Endothelial cell of umbilical vein (primary cell): ENCODE measurements at regions not wholly inside any gene's neighbourhood (a gene's known extent, or its start where the extent isn't known, plus 50 kb on each side); places are given as distances from the start of the nearest gene placed in this dataset.

Experiments
- BruUV-seq: library from RNA; stranded (reverse); fragments of 400-500 nt; replicated peaks from 2 replicates; lab custom pipeline; 2021; lab: Mats Ljungman, UMichigan
- CTCF ChIA-PET: fragments of 300-600, 350-600 bp; sonication (Branson Sonifier 250); formaldehyde crosslinking; loops from one replicate; lab custom pipeline; 2021; ENCODE audit warnings: antibody characterized with exemption, inconsistent platforms; lab: Charles Lee
- POLR2A ChIA-PET: fragments of 300-600, 350-600 bp; sonication (Branson Sonifier 250); formaldehyde crosslinking; loops from one replicate; lab custom pipeline; 2021; ENCODE audit warnings: antibody characterized with exemption, inconsistent platforms; lab: Charles Lee
- DNase-seq: peaks from one replicate; pipeline ENCODE4 v3.0.0-alpha.2; 2011; ENCODE audit warnings: low read depth, low spot score
- FAIRE-seq: peaks from 2 replicates; lab custom pipeline; 2011; peaks lifted over from hg19 to GRCh38; lab: Jason Lieb, UNC
- H2AFZ ChIP-seq: 2 replicates; pipeline ENCODE4 v1.6.0; 2012; ENCODE audit warnings: low read depth, low read length, control low read depth, inconsistent platforms
- H3K27ac ChIP-seq: 2 replicates; pipeline ENCODE4 v1.5.1; 2011; ENCODE audit warnings: low read depth, mild to moderate bottlenecking, control low read depth, low read length, moderate library complexity; ENCODE audit not compliant: insufficient read depth
- H3K27me3 ChIP-seq, 2 experiments: 2 replicates each; pipeline versions ENCODE4 v1.6.0 to v1.6.1; 2011; ENCODE audit warnings: low read length in 2 of 2, mixed read lengths in 1 of 2; ENCODE audit not compliant: control insufficient read depth in 2 of 2, insufficient read depth in 2 of 2
- H3K36me3 ChIP-seq, 2 experiments: 2 replicates in 1 of 2; 3 replicates in 1 of 2; pipeline ENCODE4 v1.5.1; 2011; ENCODE audit warnings: low read length in 2 of 2, mild to moderate bottlenecking in 1 of 2, moderate library complexity in 1 of 2; ENCODE audit not compliant: control insufficient read depth in 2 of 2, insufficient read depth in 2 of 2; ENCODE audit errors: extremely low read depth in 1 of 2
- H3K4me1 ChIP-seq: 3 replicates; pipeline ENCODE4 v1.5.1; 2011; ENCODE audit warnings: mild to moderate bottlenecking, low read length; ENCODE audit not compliant: control insufficient read depth, insufficient read depth; ENCODE audit errors: extremely low read depth
- H3K4me2 ChIP-seq: 2 replicates; pipeline ENCODE4 v1.6.1; 2011; ENCODE audit warnings: low read length, control low read depth, mixed read lengths; ENCODE audit not compliant: insufficient read depth
- H3K4me3 ChIP-seq, 3 experiments: fragments of 200-600 bp in 1 of 3; sonication (generic), shearing (Covaris generic) in 1 of 3; replicated peaks in 1 of 3; 2 replicates each; pipeline ENCODE4 v1.5.1; 2011 to 2016; ENCODE audit warnings: control low read depth in 3 of 3, low read length in 3 of 3, mild to moderate bottlenecking in 2 of 3, inconsistent platforms in 1 of 3, low read depth in 1 of 3, moderate library complexity in 1 of 3; ENCODE audit not compliant: insufficient read depth in 1 of 3
- H3K79me2 ChIP-seq: 2 replicates; pipeline ENCODE4 v1.6.0; 2012; ENCODE audit warnings: low read length, inconsistent platforms; ENCODE audit not compliant: control insufficient read depth, insufficient read depth
- H3K9ac ChIP-seq: replicated peaks from 2 replicates; pipeline ENCODE3; 2011; ENCODE audit warnings: low read length, control low read depth; ENCODE audit not compliant: insufficient read depth; ENCODE audit errors: extremely low read depth
- H3K9me1 ChIP-seq: replicated peaks from 3 replicates; pipeline ENCODE4 v1.6.0; 2011; ENCODE audit warnings: mild to moderate bottlenecking, low read length; ENCODE audit not compliant: control insufficient read depth, insufficient read depth; ENCODE audit errors: extremely low read depth
- H3K9me3 ChIP-seq: replicated peaks from 2 replicates; pipeline ENCODE4 v1.5.1; 2012; ENCODE audit warnings: low read length, inconsistent platforms; ENCODE audit not compliant: control insufficient read depth, insufficient read depth
- H4K20me1 ChIP-seq: replicated peaks from 2 replicates; pipeline ENCODE3; 2011; ENCODE audit warnings: mild to moderate bottlenecking, low read length; ENCODE audit not compliant: control insufficient read depth, insufficient read depth; ENCODE audit errors: extremely low read depth
- CTCF ChIP-seq, 2 donors: IDR thresholded peaks; 1 replicate in 1 of 2; 2 replicates in 1 of 2; pipeline ENCODE4 v1.5.1; 2011; ENCODE audit warnings: low read length in 2 of 2, mild to moderate bottlenecking in 2 of 2, moderate library complexity in 2 of 2, control low read depth in 1 of 2, inconsistent platforms in 1 of 2, low read depth in 1 of 2; ENCODE audit not compliant: insufficient read depth in 1 of 2; ENCODE audit errors: extremely low read depth in 1 of 2
- EZH2 ChIP-seq: IDR thresholded peaks from 2 replicates; pipeline ENCODE4 v1.6.1; 2012; ENCODE audit warnings: borderline replicate concordance, low read depth, mild to moderate bottlenecking, moderate library complexity, low read length, inconsistent platforms; ENCODE audit not compliant: severe bottlenecking
- FOS ChIP-seq: IDR thresholded peaks from 2 replicates; pipeline ENCODE4 v1.6.1; 2011; ENCODE audit warnings: mild to moderate bottlenecking, low read length, moderate library complexity, borderline replicate concordance; ENCODE audit not compliant: insufficient read depth
- GATA2 ChIP-seq: IDR thresholded peaks from 2 replicates; pipeline ENCODE4 v1.7.0; 2011; ENCODE audit warnings: low read depth, mild to moderate bottlenecking, moderate library complexity, mixed read lengths, low read length; ENCODE audit not compliant: insufficient read length, insufficient read depth
- JUN ChIP-seq: IDR thresholded peaks from 2 replicates; pipeline ENCODE4 v1.6.1; 2011; ENCODE audit warnings: borderline replicate concordance, low read depth; ENCODE audit not compliant: insufficient read length, insufficient read depth
- MAX ChIP-seq: IDR thresholded peaks from 2 replicates; pipeline ENCODE4 v1.6.1; 2011; ENCODE audit not compliant: insufficient read depth, insufficient read length
- MYC ChIP-seq: IDR thresholded peaks from one replicate; pipeline ENCODE4 v1.6.1; 2011; ENCODE audit warnings: mild to moderate bottlenecking, low read depth, low read length
- POLR2A ChIP-seq: IDR thresholded peaks from 2 replicates; pipeline ENCODE4 v1.6.1; 2012; ENCODE audit warnings: low read depth, mild to moderate bottlenecking, control low read depth, low read length
- POLR2AphosphoS5 ChIP-seq: IDR thresholded peaks from 2 replicates; pipeline ENCODE4 v1.6.1; 2012; ENCODE audit warnings: low read depth, mild to moderate bottlenecking, control low read depth, low read length, moderate library complexity; ENCODE audit not compliant: insufficient read depth
- dilution Hi-C: fragments of 300-500 bp; cut with MboI; formaldehyde crosslinking; loops from one replicate; pipeline ENCODE4 v1.15.0; 2019; ENCODE audit warnings: low sequenced_read_pairs; ENCODE audit not compliant: extremely low pct_ligation_motif_present
- intact Hi-C: fragments of 100-400 bp; cut with micrococcal nuclease; formaldehyde crosslinking; loops from one replicate; pipeline ENCODE4 v1.10.0; 2022

- Histone ChIP-seq H3K4me2 (no peak overlapping the region), H3K4me3 (no peak overlapping the region), H2AFZ (no peak overlapping the region), H3K9ac (no peak overlapping the region), H3K4me1 (no peaks in the 10 kb centered on the region), H3K9me1 (no peaks in the 10 kb centered on the region), H4K20me1 (no peaks in the 10 kb centered on the region), H3K36me3 (no peaks in the 10 kb centered on the region), H3K27ac (no peak overlapping the region), H3K9me3 (no peaks in the 10 kb centered on the region), H3K27me3 (no peaks in the 10 kb centered on the region), H3K79me2 (no peaks in the 10 kb centered on the region)
- DNase-seq (no peak), FAIRE-seq (no peak)
- dilution Hi-C loops = no loop called here
- TF ChIP-seq GATA2 (no peak), FOS (no peak), POLR2AphosphoS5 (no peak), EZH2 (no peak)
- ChIA-PET POLR2A (no interaction called here), CTCF (interaction anchor here (0.6 kb wide), 1 partner anchor 10 kb away, joined by 3 read pairs; no protein-coding TSS in a partner anchor)
- intact Hi-C loops = no loop called here
- BruUV-seq = no TSS peak
Observed at GRCh38 chr11:116258821-116259220, 514.0 kb downstream of the BUD13 start.

DNA sequence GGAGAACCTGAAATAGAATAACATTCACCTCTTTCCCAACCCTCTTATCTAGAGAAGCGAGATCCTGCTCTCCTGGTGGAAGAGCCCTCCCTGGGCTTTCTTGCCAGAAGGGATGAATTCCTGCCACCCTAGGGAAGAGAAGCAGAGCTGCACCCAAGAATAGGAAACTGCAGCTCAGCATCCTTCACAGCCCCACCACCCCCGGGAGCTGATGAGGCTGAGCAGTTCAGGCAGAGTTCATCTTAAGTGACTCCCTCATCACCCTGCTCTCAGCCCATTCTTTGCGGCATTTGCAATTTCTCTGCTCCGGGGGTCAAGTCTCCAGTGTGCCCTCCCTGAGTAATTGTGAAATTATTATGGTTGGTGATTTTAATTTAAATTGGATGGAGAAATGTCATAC is 514.9 kb downstream of the BUD13 start:
- Histone ChIP-seq H3K9me3 (no peaks in the 10 kb centered on the region), H3K79me2 (no peaks in the 10 kb centered on the region), H3K4me1 (no peaks in the 10 kb centered on the region), H3K4me2 (no peak overlapping the region), H3K9ac (no peak overlapping the region), H3K27ac (no peak overlapping the region), H3K9me1 (no peaks in the 10 kb centered on the region), H2AFZ (no peak overlapping the region), H3K4me3 (no peak overlapping the region), H3K27me3 (no peaks in the 10 kb centered on the region), H4K20me1 (no peaks in the 10 kb centered on the region), H3K36me3 (no peaks in the 10 kb centered on the region)
- dilution Hi-C loops (no loop called here), intact Hi-C loops (no loop called here)
- ChIA-PET POLR2A (no interaction called here), CTCF (no interaction called here)
- DNase-seq = no peak
- no peak for FAIRE-seq
- BruUV-seq = no TSS peak
- no peak for TF ChIP-seq POLR2AphosphoS5
- TF ChIP-seq GATA2 = no peak
- TF ChIP-seq JUN = no peak
- no peak for TF ChIP-seq POLR2A
- TF ChIP-seq MAX = no peak
- no peak for TF ChIP-seq EZH2
- TF ChIP-seq MYC = no peak
- no peak for TF ChIP-seq FOS
- no peak for TF ChIP-seq CTCF (IDR thresholded peaks at IDR 0.05; ENCODE audit: extremely low read depth in 1 of 2, insufficient read depth in 1 of 2, low read depth in 1 of 2, low read length in 2 of 2)
